ENCODE measurements at regions not wholly inside any gene's neighbourhood (a gene's known extent, or its start where the extent isn't known, plus 50 kb on each side); places are given as distances from the start of the nearest gene placed in this dataset.

GRCh38 chr9:95570646-95571045 is 53.9 kb upstream of the PTCH1 start:
- Histone ChIP-seq H3K4me1 (ENCODE audit: control insufficient read depth, insufficient read depth, low read length) (0 out of 2 replicates have a peak, but pooled peaks cover 4% of the 10 kb centered on the region), H2AK5ac (ENCODE audit: low read depth, low read length) (no peak overlapping the region), H2BK20ac (ENCODE audit: low read depth, low read length) (no peak overlapping the region), H3K27me3 (ENCODE audit: control insufficient read depth, insufficient read depth, low read length) (peaks cover 11% of the 10 kb centered on the region; the same call in 1 of the 2 replicates), H2BK5ac (ENCODE audit: low read depth, low read length, poor library complexity, severe bottlenecking) (no peak overlapping the region), H2BK120ac (ENCODE audit: low read depth, low read length) (no peak overlapping the region), H4K91ac (ENCODE audit: insufficient read depth, low read depth, low read length) (no peak overlapping the region), H3K56ac (ENCODE audit: extremely low read depth, insufficient read depth, low read length) (no peak overlapping the region), H3K9ac (ENCODE audit: low read depth, low read length) (no peak overlapping the region), H2AFZ (replicated peaks; ENCODE audit: low read length, poor library complexity) (no peak overlapping the region), H4K8ac (ENCODE audit: low read depth in 2 of 2, low read length in 2 of 2) (no peak overlapping the region), H3K27ac (ENCODE audit: insufficient read depth, low read length) (no peak overlapping the region), H3K9me1 (ENCODE audit: insufficient read depth, low read length) (peaks cover 8% of the 10 kb centered on the region; the same call in 1 of the 2 replicates), H4K20me1 (ENCODE audit: insufficient read depth, low read length) (no peaks in the 10 kb centered on the region), H3K4ac (ENCODE audit: low read depth, low read length) (no peak overlapping the region), H3K18ac (ENCODE audit: low read depth, low read length) (no peak overlapping the region), H3K36me3 (ENCODE audit: control insufficient read depth, insufficient read depth, low read length) (no peaks in the 10 kb centered on the region), H2AK9ac (replicated peaks; ENCODE audit: low read depth, low read length, poor library complexity) (no peak overlapping the region), H3K23ac (ENCODE audit: low read depth, low read length) (no peak overlapping the region), H4K5ac (ENCODE audit: low read depth, low read length) (no peak overlapping the region), H3K79me1 (ENCODE audit: low read depth in 1 of 2, low read length in 2 of 2) (no peaks in the 10 kb centered on the region), H3K4me2 (ENCODE audit: low read depth, low read length) (no peak overlapping the region), H2BK15ac (ENCODE audit: low read depth, low read length) (no peak overlapping the region), H3K14ac (replicated peaks; ENCODE audit: low read depth, low read length) (no peak overlapping the region), H3K4me3 (ENCODE audit: insufficient read depth, low read depth, low read length) (no peak overlapping the region), H3K9me3 (ENCODE audit: control insufficient read depth, insufficient read depth, low read length) (no peaks in the 10 kb centered on the region)
- ChIA-PET POLR2A (ENCODE audit: unreplicated experiment) (no interaction called here), CTCF (no interaction called here)
- dilution Hi-C loops (cut with HindIII; ENCODE audit: low sequenced_read_pairs, unreplicated experiment) = no loop called here
- in situ Hi-C loops (cut with MboI; ENCODE audit: low sequenced_read_pairs) = no loop called here
- ATAC-seq (ENCODE audit: low read depth) = no peak
- intact Hi-C loops (cut with micrococcal nuclease) = no loop called here
- TF ChIP-seq, protein P1, sequence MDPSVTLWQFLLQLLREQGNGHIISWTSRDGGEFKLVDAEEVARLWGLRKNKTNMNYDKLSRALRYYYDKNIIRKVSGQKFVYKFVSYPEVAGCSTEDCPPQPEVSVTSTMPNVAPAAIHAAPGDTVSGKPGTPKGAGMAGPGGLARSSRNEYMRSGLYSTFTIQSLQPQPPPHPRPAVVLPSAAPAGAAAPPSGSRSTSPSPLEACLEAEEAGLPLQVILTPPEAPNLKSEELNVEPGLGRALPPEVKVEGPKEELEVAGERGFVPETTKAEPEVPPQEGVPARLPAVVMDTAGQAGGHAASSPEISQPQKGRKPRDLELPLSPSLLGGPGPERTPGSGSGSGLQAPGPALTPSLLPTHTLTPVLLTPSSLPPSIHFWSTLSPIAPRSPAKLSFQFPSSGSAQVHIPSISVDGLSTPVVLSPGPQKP (IDR thresholded peaks at IDR 0.05; ENCODE audit: borderline replicate concordance, low read depth, low read length) = no peak
- no peak for TF ChIP-seq RFX5 (IDR thresholded peaks at IDR 0.05; ENCODE audit: low read depth, low read length)
- TF ChIP-seq MAFK (IDR thresholded peaks at IDR 0.05; ENCODE audit: low read depth, low read length) = no peak
- TF ChIP-seq RCOR1 (IDR thresholded peaks at IDR 0.05; ENCODE audit: insufficient replicate concordance, low read length) = no peak
- no peak for TF ChIP-seq MAZ (IDR thresholded peaks at IDR 0.05; ENCODE audit: borderline replicate concordance, low read depth, low read length)
- no peak for TF ChIP-seq SMC3 (IDR thresholded peaks at IDR 0.05; ENCODE audit: low read depth, low read length)
- TF ChIP-seq RAD21 (IDR thresholded peaks at IDR 0.05; ENCODE audit: low read length) = no peak
- no peak for TF ChIP-seq CTCF (conservative IDR thresholded peaks at IDR 0.05; ENCODE audit: low read depth, low read length)
- TF ChIP-seq CEBPB (IDR thresholded peaks at IDR 0.05; ENCODE audit: low read depth, low read length) = no peak
- TF ChIP-seq MXI1 (IDR thresholded peaks at IDR 0.05; ENCODE audit: borderline replicate concordance, low read depth, low read length) = no peak
- TF ChIP-seq FOS (IDR thresholded peaks at IDR 0.05; ENCODE audit: low read depth, low read length) = no peak
- no peak for TF ChIP-seq CHD1 (IDR thresholded peaks at IDR 0.05; ENCODE audit: low read depth, low read length)
- no peak for TF ChIP-seq POLR2A (IDR thresholded peaks at IDR 0.05; ENCODE audit: low read depth, low read length)
- no peak for TF ChIP-seq NFE2L2 (IDR thresholded peaks at IDR 0.05; ENCODE audit: low read depth, low read length)
- TF ChIP-seq, protein P2, sequence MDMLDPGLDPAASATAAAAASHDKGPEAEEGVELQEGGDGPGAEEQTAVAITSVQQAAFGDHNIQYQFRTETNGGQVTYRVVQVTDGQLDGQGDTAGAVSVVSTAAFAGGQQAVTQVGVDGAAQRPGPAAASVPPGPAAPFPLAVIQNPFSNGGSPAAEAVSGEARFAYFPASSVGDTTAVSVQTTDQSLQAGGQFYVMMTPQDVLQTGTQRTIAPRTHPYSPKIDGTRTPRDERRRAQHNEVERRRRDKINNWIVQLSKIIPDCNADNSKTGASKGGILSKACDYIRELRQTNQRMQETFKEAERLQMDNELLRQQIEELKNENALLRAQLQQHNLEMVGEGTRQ (IDR thresholded peaks at IDR 0.05; ENCODE audit: low read depth, low read length) = no peak
- WGBS, 2 experiments (ENCODE audit: extremely low coverage in 2 of 2, insufficient read length in 1 of 2) = 81% methylated on average over 7 of the region's 11 CpGs; no CpG with 5 or more reads in 1 of the 2 experiments
- no TSS peak for BruUV-seq (replicated peaks)
- DNase-seq = no peak
